Thyroid gland (tissue), 4 donors: ENCODE measurements at regions not wholly inside any gene's neighbourhood (a gene's known extent, or its start where the extent isn't known, plus 50 kb on each side); places are given as distances from the start of the nearest gene placed in this dataset.

Experiments used
- DNase-seq, 2 donors: peaks; one replicate each; pipeline ENCODE4 v3.0.0-alpha.2; 2019
- H3K27ac ChIP-seq, 3 donors: fragments of 200-600 bp; sonication (generic); 1 replicate in 2 of 3; 2 replicates in 1 of 3; pipeline ENCODE4 v1.5.1; 2016 to 2019; ENCODE audit warnings: mild to moderate bottlenecking in 1 of 3, moderate library complexity in 1 of 3
- H3K27me3 ChIP-seq: fragments of 200-600 bp; sonication (generic); one replicate; pipeline ENCODE4 v1.5.1; 2019
- H3K36me3 ChIP-seq, 2 donors: fragments of 200-600 bp; sonication (generic); one replicate each; pipeline ENCODE4 v1.5.1; 2016 to 2019
- H3K4me1 ChIP-seq, 2 donors: fragments of 200-600 bp; sonication (generic); one replicate each; pipeline ENCODE4 v1.5.1; 2017 to 2019
- H3K4me3 ChIP-seq, 3 donors: fragments of 200-600 bp; sonication (generic); replicated peaks in 1 of 3; 1 replicate in 2 of 3; 2 replicates in 1 of 3; pipeline ENCODE4 v1.5.1; 2016; ENCODE audit warnings: mild to moderate bottlenecking in 1 of 3
- H3K9me3 ChIP-seq: fragments of 200-600 bp; sonication (generic); one replicate; pipeline ENCODE4 v1.5.1; 2017
- POLR2A ChIP-seq, 2 donors: fragments of 450-650 bp; IDR thresholded peaks; one replicate each; pipeline ENCODE4 v1.6.1; 2017; ENCODE audit warnings: antibody characterized with exemption in 2 of 2, mild to moderate bottlenecking in 2 of 2, moderate library complexity in 1 of 2
- WGBS, 2 donors: methylation state at CpG; one replicate each; pipeline ENCODE4 v1.1.5; 2017; 5-methylcytosine and 5-hydroxymethylcytosine counted together
- intact Hi-C: fragments of 100-400 bp; cut with DNase I; formaldehyde crosslinking; loops from one replicate; pipeline ENCODE4 v1.15.1; 2023
- TF ChIP-seq, protein P1 (sequence below), 6 experiments: fragments of 200-600 bp in 3 of 6; fragments of 450-650 bp in 3 of 6; sonication (generic) in 3 of 6; IDR thresholded peaks; one replicate each; pipeline ENCODE4 v1.5.1; 2016 to 2019; ENCODE audit warnings: antibody characterized with exemption in 6 of 6, mild to moderate bottlenecking in 2 of 6, inconsistent platforms in 1 of 6, moderate library complexity in 1 of 6

DNA sequence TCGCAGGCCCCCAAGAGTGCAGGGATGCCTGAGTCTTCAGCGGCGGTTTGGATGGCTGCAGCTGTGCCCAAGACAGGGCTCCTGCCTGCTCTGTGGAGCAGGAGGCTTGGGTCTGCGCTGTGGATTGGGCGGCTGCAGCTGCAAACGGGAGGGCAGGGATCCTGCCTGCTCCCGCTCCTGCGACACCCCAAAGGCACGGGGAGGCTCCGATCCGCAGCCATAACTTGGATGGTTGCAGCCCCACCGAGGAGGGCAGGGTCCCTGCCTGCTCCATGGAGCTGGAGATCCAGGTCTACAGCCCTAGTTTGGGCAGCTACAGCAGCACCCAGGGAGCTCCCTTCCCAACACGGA, 898.8 kb upstream of the NEGR1 start:
- TF ChIP-seq POLR2A (IDR thresholded peaks at IDR 0.05), result no peak
- TF ChIP-seq, protein P1, sequence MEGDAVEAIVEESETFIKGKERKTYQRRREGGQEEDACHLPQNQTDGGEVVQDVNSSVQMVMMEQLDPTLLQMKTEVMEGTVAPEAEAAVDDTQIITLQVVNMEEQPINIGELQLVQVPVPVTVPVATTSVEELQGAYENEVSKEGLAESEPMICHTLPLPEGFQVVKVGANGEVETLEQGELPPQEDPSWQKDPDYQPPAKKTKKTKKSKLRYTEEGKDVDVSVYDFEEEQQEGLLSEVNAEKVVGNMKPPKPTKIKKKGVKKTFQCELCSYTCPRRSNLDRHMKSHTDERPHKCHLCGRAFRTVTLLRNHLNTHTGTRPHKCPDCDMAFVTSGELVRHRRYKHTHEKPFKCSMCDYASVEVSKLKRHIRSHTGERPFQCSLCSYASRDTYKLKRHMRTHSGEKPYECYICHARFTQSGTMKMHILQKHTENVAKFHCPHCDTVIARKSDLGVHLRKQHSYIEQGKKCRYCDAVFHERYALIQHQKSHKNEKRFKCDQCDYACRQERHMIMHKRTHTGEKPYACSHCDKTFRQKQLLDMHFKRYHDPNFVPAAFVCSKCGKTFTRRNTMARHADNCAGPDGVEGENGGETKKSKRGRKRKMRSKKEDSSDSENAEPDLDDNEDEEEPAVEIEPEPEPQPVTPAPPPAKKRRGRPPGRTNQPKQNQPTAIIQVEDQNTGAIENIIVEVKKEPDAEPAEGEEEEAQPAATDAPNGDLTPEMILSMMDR (IDR thresholded peaks at IDR 0.05), result no peak
- H3K4me3 ChIP-seq, result no peak overlapping the region
- H3K27ac ChIP-seq, result no peak overlapping the region
- intact Hi-C loops, result no loop called here
- H3K27me3 ChIP-seq, result no peaks in the 10 kb centered on the region
- no peaks in the 10 kb centered on the region for H3K9me3 ChIP-seq
- H3K4me1 ChIP-seq, result no peaks in the 10 kb centered on the region
- DNase-seq, result no peak
- WGBS, 2 donors, result 86 to 87% methylated on average over 5 to 9 of the region's 13 CpGs
- no peaks in the 10 kb centered on the region for H3K36me3 ChIP-seq

DNA sequence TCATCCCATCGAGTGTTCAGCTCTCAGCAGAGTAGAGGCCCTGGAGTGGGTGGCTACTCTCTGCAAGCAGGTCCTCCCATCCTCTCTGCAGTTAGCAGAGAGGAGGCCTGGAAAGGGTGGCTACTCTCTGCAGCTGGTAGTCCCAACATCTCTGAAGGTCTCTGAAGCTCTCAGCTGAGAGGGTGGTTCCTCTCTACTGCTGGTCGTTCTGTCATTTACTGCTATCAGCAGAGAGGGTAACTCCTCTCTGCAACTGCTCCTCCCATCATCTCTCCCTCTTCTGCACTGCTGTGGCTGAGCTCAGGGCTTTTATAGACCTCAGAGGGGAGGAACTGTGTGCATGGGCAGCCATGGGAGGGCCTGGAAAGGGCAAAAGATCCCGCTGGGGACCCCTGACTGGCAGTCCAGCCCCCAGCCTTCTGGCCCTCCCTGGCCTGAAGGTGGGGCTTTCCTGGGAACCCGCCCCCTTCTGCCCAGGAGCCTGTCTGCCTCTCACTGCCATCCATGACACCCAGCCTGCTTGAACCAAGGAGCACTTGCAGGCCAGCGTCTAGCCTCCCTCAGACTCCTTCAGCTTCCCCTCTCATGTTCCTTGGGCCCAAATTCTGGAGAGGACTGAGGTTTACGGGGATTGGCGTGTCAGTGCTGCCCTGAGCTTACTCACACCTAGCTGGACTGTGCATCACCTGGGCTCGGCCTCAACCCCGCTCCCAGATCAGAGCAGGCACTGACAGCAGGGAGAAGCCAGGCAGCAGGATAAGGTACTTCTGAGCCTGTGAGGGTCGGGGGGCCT, 898.3 kb upstream of the NEGR1 start:
- H3K4me1 ChIP-seq, result no peaks in the 10 kb centered on the region
- TF ChIP-seq, protein P1 (IDR thresholded peaks at IDR 0.05), result no peak
- no peak for TF ChIP-seq POLR2A (IDR thresholded peaks at IDR 0.05)
- no peak overlapping the region for H3K27ac ChIP-seq
- no peaks in the 10 kb centered on the region for H3K36me3 ChIP-seq
- WGBS, 2 donors, result 76 to 83% methylated on average over 8 to 9 of the region's 10 CpGs
- intact Hi-C loops, result no loop called here
- no peak overlapping the region for H3K4me3 ChIP-seq
- H3K27me3 ChIP-seq, result no peaks in the 10 kb centered on the region
- H3K9me3 ChIP-seq, result no peaks in the 10 kb centered on the region
- no peak for DNase-seq

DNA sequence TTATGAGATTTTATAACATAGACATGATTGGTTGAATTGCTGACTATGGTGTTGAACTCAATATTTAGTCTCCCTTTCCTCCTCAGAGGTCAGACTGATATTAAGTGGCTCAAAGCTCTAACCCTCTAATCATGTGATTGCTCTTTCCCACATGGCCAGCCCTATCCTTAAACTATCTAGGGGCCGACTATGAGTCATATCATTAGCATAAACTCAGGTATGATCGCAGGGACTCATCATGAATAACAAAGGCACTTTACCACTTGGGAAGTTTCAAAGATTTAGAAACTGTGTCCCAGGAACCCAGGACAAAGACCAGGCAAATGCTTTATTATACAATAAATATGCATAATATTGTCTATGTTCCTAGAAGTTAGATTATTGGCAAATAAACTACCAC, 894.6 kb upstream of the NEGR1 start:
- 90 to 94% methylated on average over 2 of the region's 2 CpGs for whole genome bisulfite sequencing, 2 donors
- intact Hi-C loops, result no loop called here
- TF ChIP-seq, protein P1 (IDR thresholded peaks at IDR 0.05), result no peak

DNA sequence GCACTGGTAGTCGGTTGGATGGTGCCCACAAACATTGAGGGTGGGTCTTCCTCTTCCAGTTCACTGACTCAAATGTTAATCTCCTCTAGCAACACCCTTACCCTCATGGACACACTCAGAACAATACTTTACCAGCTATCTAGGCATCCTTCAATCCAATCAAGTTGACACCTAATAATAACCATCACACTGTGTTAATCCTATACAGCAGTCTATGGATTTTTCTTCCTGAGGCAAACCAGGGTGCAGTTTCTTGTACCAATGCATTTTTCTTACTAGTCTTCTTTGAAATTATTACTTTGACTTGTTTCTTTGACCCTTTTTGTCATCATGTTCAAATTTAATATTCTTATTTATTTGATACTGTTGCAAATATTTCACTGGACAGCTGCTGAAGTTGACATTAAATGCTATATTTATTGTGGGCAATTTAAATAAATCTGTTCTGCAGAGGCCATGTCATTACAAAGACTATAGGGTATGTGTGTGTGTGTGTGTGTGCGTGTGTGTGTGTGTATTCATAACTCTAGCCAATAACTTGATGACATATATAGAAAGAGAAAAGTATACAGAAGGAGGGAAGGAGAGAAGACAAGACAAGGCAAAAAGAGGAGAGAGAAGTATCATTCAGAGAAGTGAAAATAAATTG, 884.8 kb upstream of the NEGR1 start:
- no peaks in the 10 kb centered on the region for H3K36me3 ChIP-seq
- intact Hi-C loops, result no loop called here
- no peak for DNase-seq
- H3K27me3 ChIP-seq, result no peaks in the 10 kb centered on the region
- H3K27ac ChIP-seq, result no peak overlapping the region
- no peaks in the 10 kb centered on the region for H3K9me3 ChIP-seq
- no peaks in the 10 kb centered on the region for H3K4me1 ChIP-seq
- no peak overlapping the region for H3K4me3 ChIP-seq
- no peak for TF ChIP-seq POLR2A (IDR thresholded peaks at IDR 0.05)
- TF ChIP-seq, protein P1 (IDR thresholded peaks at IDR 0.05), result no peak
- WGBS, 2 donors, result 59 to 88% methylated on average over 2 of the region's 2 CpGs

More for the DNA sequence above, 894.6 kb upstream of the NEGR1 start:
- H3K27ac ChIP-seq, result no peak overlapping the region
- no peaks in the 10 kb centered on the region for H3K9me3 ChIP-seq
- no peak overlapping the region for H3K4me3 ChIP-seq
- H3K27me3 ChIP-seq, result no peaks in the 10 kb centered on the region
- DNase-seq, result no peak
- H3K4me1 ChIP-seq, result no peaks in the 10 kb centered on the region
- H3K36me3 ChIP-seq, result no peaks in the 10 kb centered on the region

DNA sequence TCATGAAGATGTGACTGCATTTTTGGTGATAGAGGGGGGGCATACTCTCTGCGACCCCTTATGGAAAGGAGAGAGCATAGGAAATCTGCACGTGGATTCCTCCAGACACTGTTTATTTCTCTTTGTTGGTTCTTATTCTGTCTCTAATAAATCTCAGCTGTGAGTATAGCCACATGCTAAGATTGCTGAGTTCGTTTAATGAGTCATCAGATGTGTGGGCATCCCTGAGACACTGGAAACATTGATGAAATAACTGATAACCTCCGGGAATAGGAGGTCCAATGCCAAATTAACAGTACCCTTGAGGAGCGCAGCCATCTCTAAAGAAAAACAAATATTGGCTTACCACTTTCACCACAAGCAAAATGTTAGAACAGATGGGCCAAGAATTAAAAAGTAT, 880.2 kb upstream of the NEGR1 start:
- Histone ChIP-seq H3K36me3 (no peaks in the 10 kb centered on the region), H3K27me3 (no peaks in the 10 kb centered on the region), H3K9me3 (no peaks in the 10 kb centered on the region), H3K4me3 (no peak overlapping the region), H3K4me1 (no peaks in the 10 kb centered on the region), H3K27ac (no peak overlapping the region)
- no peak for DNase-seq
- intact Hi-C loops, result no loop called here
- WGBS, 2 donors, result 72 to 73% methylated on average over 5 of the region's 5 CpGs
- no peak for TF ChIP-seq POLR2A (IDR thresholded peaks at IDR 0.05)
- TF ChIP-seq, protein P1 (IDR thresholded peaks at IDR 0.05), result no peak
